ENCODE measurements at regions not wholly inside any gene's neighbourhood (a gene's known extent, or its start where the extent isn't known, plus 50 kb on each side); places are given as distances from the start of the nearest gene placed in this dataset.

DNA sequence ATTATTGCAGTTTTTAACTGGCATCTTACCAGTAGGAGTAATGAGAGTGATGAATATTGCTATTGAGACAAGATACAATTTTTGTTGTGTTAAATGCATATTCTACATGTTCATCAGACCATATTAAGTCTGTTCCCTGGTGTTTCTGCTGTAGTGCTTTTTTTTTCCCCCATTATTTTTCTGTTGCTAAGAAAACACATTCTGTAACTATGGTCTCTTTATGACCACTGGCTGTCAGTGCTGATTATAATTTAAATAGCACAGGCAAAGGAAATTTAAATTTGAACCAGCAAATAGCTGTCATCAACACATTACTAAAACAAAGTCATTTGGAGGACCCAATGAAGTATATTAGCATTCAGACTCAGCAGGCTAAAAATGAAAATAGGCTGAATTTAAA lies 98.3 kb upstream of the ANKRD50 start:
- no peak for DNase-seq (ENCODE audit: low spot score)

GRCh38 chr4:124807421-124807820 lies 94.9 kb upstream of the ANKRD50 start:
- no peak for DNase-seq (ENCODE audit: low spot score)

GRCh38 chr4:124806403-124806802 lies 93.9 kb upstream of the ANKRD50 start:
- no peak for DNase-seq (ENCODE audit: low spot score)

GRCh38 chr4:124804584-124804983 lies 92.1 kb upstream of the ANKRD50 start:
- no peak for DNase-seq (ENCODE audit: low spot score)

GRCh38 chr4:124804041-124804440 lies 91.5 kb upstream of the ANKRD50 start:
- no peak for DNase-seq (ENCODE audit: low spot score)

DNA sequence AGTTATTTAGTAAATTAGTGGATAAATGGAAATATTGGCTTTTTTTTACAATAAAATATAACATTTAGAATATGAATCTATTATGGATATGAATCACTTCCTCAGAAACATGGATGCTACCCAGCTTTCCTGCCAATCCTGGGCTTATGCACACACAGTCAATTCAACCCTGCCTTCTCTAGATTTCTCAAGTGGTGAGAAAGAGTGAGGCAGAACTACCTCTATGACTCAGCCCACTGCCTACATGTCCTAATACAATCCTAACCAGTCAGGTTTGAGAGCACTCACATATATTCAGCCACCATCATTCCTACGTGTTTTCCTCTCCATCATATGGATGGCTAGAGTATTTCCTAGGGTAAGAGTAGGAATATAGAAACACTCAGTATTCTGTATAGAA lies 91.1 kb upstream of the ANKRD50 start:
- DNase-seq (ENCODE audit: low spot score), result no peak

- DNase-seq (ENCODE audit: low spot score), result no peak
Observed at GRCh38 chr4:124803026-124803425, 90.5 kb upstream of the ANKRD50 start.

- DNase-seq (ENCODE audit: low spot score), result no peak
Observed at GRCh38 chr4:124797223-124797622, 84.7 kb upstream of the ANKRD50 start.

DNA sequence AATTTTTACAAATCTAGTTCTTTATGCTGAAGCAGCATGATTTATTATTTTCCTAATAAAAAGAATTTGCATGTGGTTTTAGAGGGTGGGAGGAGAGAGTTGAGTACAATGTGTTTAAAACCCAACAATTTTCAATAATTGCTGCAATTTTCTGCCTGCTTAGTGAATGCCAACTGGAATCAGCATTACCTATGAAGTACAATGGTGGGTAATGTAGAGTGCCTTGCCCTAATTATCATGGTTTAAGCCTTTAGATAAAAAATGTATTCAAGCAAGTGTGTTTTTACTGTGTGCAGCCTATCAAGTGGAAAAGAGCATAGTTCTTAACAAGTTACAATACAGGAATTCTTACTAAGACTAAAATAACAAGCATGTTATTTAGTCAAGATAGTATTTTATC lies 77.9 kb upstream of the ANKRD50 start:
- DNase-seq (ENCODE audit: low spot score), result no peak

GRCh38 chr4:124786634-124787033 lies 74.1 kb upstream of the ANKRD50 start:
- no peak for DNase-seq (ENCODE audit: low spot score)

DNA sequence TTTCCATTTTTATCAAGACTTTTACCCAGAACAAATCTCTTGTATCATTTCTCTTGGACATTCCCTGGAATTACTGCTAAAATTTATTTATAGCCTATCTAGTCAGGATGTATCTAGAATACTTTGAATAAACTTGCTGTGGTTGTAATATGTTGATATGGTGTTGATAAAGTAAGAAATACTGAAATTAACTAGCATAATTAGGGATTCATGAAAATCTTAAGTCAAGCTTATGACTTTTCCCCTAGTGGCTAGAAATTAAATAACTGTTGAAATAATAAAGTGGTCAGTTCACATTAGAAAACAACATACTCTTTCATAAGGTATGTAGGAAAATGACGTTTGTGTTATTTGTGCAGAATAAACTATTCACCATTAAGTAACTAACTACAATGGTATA lies 73.1 kb upstream of the ANKRD50 start:
- no peak for DNase-seq (ENCODE audit: low spot score)

DNA sequence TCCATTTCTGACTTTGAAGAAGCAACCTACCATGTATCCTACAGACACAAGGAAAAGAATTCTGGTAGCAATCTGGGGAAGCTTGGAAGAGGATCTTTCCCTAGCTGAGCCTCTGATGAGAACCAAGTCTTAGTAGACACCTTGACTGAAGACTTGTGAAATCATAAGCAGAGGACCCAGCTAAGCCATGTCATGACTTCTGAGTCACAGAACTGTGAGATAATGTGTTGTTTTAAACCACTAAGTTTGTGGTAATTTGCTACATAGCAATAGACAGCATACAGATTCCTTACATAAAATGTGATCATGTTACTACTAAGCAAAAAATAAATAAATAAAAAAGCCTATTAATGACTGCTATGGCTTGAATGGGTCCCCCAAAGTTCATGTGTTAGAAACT lies 71.3 kb upstream of the ANKRD50 start:
- DNase-seq (ENCODE audit: low spot score), result no peak

DNA sequence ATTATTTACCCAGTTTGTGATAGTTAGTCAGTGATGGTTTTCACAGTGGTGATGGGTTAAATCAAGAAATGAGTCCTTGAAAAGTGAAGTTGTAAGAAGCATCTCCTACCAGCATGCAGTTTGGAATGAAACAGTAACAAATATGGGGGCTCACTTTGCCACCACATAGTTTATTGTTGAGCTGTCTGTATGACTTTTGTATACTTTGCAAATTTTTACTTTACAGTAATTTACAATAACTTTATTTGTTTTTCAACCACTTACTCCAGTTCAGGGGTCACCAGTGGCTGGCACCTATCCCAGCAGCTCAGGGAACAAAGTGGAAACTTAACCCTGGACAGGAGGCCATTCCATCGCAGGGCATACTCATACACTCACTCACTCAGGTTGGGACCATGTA lies 64.5 kb upstream of the ANKRD50 start:
- no peak for DNase-seq (ENCODE audit: low spot score)

DNA sequence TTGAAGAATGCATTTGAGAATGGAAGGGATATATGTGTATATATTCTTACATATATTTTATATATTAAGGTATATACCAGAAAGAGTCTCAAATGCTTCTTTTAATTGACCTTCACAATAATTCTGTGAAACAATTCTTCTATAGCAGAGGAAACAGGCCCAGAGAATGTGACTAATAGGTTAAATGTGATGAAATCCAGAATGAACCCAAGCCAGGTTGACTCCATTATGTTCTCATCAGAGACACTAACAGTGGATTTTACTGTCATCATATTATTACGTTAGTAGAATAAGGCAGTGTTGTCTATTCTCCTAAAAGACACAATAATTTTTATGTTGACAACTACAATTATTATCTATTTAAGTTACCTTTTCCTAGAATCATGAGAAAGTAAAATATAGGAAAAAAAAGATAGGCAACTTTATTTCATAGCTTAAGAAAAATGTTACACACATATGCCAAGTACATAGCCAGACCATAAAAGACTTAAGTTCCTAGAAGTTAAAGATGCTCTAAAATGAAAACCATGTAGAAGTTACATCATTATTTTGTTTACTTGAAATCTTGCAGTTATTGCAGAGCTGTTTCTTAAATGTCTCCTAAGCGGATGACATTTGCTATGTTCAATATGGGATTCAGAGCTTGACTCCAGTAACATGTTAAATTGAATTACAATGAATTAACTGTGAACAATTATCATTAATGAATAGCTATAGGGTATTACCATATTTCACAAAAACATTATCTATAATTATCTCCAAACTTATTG lies 56.2 kb upstream of the ANKRD50 start:
- no peak for DNase-seq (ENCODE audit: low spot score)

DNA sequence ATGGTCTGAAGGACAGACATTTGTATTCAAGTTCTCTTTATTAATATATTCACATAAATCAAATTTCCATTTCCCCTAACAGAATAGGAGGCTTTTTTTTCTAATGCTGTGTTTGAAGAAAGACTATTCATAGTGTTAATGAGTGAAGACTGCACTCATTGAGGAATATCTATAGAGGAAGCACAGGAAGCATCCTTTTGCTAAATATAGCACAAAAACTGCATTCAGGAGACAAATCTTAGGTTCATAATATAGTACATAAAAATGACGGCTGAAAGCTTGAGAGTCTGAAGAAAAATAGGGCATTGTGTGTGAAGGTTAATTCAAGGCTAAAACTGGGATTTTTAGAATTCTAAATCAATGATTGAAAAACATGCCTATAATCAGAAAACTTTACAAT lies 50.4 kb upstream of the ANKRD50 start:
- DNase-seq (ENCODE audit: low spot score), result no peak

All from HuH-7.5 (cell line).